ENCODE measurements at regions not wholly inside any gene's neighbourhood (a gene's known extent, or its start where the extent isn't known, plus 50 kb on each side); places are given as distances from the start of the nearest gene placed in this dataset.

DNA sequence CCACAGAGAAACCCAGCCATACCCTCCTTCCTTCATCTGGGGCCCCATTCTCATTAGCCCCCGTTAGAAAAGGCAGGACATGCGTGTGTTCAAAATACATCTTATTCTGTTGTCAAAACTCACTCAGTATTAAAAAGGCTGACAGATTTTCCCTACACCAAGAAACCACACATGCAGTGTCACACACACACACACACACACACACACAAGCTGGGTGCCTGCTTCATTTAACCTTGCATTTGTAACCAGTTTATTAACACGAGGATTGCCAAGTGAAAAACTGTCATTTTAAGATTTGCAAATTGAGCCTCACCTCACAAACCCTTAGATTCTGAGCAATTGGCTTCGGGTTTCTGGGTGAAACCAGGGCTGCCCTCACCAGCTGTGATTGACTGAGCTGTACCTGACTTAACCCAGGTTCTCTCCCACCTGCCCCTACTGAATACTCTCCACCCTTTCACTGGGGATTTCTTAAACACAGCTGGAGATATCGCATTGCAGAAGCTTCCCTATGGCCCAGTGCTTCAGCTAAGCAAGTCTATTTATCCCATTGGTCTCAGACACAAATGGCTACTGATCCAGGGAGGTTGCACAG lies 172.7 kb upstream of the ZNF507 start:
- TF ChIP-seq POLR2A (IDR thresholded peaks at IDR 0.05; ENCODE audit: insufficient read depth in 1 of 2, low read depth in 2 of 2, low read length in 2 of 2): no peak
- TF ChIP-seq SRSF1 (optimal IDR thresholded peaks at IDR 0.05; ENCODE audit: low read depth, low read length): no peak
- no peak for TF ChIP-seq TOE1 (CRISPR knock-in tag; IDR thresholded peaks at IDR 0.05)
- TF ChIP-seq, protein P1, sequence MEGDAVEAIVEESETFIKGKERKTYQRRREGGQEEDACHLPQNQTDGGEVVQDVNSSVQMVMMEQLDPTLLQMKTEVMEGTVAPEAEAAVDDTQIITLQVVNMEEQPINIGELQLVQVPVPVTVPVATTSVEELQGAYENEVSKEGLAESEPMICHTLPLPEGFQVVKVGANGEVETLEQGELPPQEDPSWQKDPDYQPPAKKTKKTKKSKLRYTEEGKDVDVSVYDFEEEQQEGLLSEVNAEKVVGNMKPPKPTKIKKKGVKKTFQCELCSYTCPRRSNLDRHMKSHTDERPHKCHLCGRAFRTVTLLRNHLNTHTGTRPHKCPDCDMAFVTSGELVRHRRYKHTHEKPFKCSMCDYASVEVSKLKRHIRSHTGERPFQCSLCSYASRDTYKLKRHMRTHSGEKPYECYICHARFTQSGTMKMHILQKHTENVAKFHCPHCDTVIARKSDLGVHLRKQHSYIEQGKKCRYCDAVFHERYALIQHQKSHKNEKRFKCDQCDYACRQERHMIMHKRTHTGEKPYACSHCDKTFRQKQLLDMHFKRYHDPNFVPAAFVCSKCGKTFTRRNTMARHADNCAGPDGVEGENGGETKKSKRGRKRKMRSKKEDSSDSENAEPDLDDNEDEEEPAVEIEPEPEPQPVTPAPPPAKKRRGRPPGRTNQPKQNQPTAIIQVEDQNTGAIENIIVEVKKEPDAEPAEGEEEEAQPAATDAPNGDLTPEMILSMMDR (CRISPR knock-in tag; IDR thresholded peaks at IDR 0.05): no peak
- TF ChIP-seq JUNB (CRISPR knock-in tag; IDR thresholded peaks at IDR 0.05; ENCODE audit: borderline replicate concordance): no peak
- no peak for TF ChIP-seq POLR2AphosphoS2 (IDR thresholded peaks at IDR 0.05; ENCODE audit: low read depth, low read length)
- no peak for TF ChIP-seq CEBPB (IDR thresholded peaks at IDR 0.05; ENCODE audit: borderline replicate concordance, low read depth, low read length)
- TF ChIP-seq, protein P2, sequence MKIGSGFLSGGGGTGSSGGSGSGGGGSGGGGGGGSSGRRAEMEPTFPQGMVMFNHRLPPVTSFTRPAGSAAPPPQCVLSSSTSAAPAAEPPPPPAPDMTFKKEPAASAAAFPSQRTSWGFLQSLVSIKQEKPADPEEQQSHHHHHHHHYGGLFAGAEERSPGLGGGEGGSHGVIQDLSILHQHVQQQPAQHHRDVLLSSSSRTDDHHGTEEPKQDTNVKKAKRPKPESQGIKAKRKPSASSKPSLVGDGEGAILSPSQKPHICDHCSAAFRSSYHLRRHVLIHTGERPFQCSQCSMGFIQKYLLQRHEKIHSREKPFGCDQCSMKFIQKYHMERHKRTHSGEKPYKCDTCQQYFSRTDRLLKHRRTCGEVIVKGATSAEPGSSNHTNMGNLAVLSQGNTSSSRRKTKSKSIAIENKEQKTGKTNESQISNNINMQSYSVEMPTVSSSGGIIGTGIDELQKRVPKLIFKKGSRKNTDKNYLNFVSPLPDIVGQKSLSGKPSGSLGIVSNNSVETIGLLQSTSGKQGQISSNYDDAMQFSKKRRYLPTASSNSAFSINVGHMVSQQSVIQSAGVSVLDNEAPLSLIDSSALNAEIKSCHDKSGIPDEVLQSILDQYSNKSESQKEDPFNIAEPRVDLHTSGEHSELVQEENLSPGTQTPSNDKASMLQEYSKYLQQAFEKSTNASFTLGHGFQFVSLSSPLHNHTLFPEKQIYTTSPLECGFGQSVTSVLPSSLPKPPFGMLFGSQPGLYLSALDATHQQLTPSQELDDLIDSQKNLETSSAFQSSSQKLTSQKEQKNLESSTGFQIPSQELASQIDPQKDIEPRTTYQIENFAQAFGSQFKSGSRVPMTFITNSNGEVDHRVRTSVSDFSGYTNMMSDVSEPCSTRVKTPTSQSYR (CRISPR knock-in tag; IDR thresholded peaks at IDR 0.05; ENCODE audit: borderline replicate concordance): no peak
- no peak for TF ChIP-seq CBX1 (IDR thresholded peaks at IDR 0.05; ENCODE audit: low read depth)
- TF ChIP-seq KLF16 (CRISPR knock-in tag; IDR thresholded peaks at IDR 0.05): no peak
- no peak for TF ChIP-seq ZNF292 (CRISPR knock-in tag; IDR thresholded peaks at IDR 0.05; ENCODE audit: borderline replicate concordance, low read depth)
- TF ChIP-seq POLR2AphosphoS5 (IDR thresholded peaks at IDR 0.05; ENCODE audit: low read depth, low read length): no peak

Data from HepG2 (cell line).